Colonic mucosa (tissue), 4 donors: ENCODE measurements at regions not wholly inside any gene's neighbourhood (a gene's known extent, or its start where the extent isn't known, plus 50 kb on each side); places are given as distances from the start of the nearest gene placed in this dataset.

Experiments
- DNase-seq: peaks from one replicate; pipeline ENCODE4 v3.0.0-alpha.2; 2020
- H3K27ac ChIP-seq: fragments of 200-600 bp; one replicate; pipeline ENCODE4 v1.8.0; 2021
- H3K27me3 ChIP-seq: fragments of 200-600 bp; one replicate; pipeline ENCODE4 v1.8.0; 2021
- H3K36me3 ChIP-seq: fragments of 200-600 bp; one replicate; pipeline ENCODE4 v1.8.0; 2021
- H3K4me1 ChIP-seq: fragments of 200-600 bp; one replicate; pipeline ENCODE4 v1.8.0; 2021; ENCODE audit warnings: mild to moderate bottlenecking
- H3K4me3 ChIP-seq: fragments of 200-600 bp; one replicate; pipeline ENCODE4 v1.8.0; 2021
- H3K9ac ChIP-seq, 2 donors: one replicate each; pipeline ENCODE4 v1.7.0; 2013; ENCODE audit warnings: control low read depth in 2 of 2, low read depth in 2 of 2, low read length in 2 of 2
- H3K9me3 ChIP-seq: fragments of 200-600 bp; one replicate; pipeline ENCODE4 v1.8.0; 2021
- CTCF ChIP-seq: fragments of 200-600 bp; IDR thresholded peaks from one replicate; pipeline ENCODE4 v1.8.0; 2022; ENCODE audit warnings: antibody characterized with exemption, mild to moderate bottlenecking
- intact Hi-C: fragments of 100-400 bp; cut with DNase I; formaldehyde crosslinking; loops from one replicate; pipeline ENCODE4 v1.14.1; 2022
- donor health status: healthy.
- donor health status: DM: no; HTN: no; CAD: no.
- donor health status: DM: no; HTN: no; CAD: no.

DNA sequence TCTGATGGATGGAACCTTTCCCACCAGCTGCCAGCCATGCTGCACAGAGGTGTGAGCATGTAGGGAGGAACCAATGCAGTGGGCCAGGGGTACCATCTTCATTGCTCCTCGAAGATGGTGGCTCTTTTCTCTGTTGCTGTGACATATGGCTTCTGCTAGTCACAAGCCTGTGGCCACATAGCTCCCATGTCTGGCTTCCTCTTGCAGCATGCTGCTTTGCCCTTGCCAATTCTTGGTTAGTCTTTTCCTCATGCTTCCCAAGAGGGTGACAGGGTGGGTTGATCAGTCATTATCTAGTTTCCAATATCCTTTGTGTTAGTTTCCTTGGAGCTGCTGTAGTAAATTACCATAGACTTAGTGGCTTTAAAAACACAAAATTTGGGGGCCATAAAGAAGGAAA is 123.4 kb downstream of the ETS2 start:
- Histone ChIP-seq H3K4me3 (no peak overlapping the region), H3K4me1 (no peaks in the 10 kb centered on the region), H3K9me3 (no peaks in the 10 kb centered on the region), H3K27ac (no peak overlapping the region), H3K27me3 (no peaks in the 10 kb centered on the region), H3K9ac (no peak overlapping the region), H3K36me3 (no peaks in the 10 kb centered on the region)
- intact Hi-C loops, result no loop called here
- DNase-seq, result no peak
- no peak for TF ChIP-seq CTCF

- intact Hi-C loops, result no loop called here
- no peaks in the 10 kb centered on the region for H3K27me3 ChIP-seq
These were observed 122.0 kb downstream of the ETS2 start for GRCh38 chr21:38927776-38928175.

DNA sequence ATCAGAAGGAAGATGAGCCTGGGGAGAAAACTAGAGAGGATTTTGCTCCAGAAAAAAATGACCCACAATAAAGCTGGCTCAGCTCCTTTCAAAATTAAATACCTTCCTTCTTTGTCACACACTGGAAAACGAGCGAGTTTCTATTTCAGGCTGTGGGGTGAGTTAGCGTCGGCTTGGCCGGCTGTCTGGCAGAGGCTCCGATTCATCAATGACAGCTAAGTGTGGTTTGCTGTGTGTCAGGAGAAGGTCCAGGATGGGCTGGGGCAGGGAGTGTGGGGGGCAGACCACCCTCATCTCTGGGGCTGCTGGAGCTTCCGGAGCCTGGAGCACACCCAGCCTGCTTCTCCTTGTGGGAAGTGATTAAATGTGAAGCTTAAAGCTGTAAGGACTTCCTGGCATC is 120.2 kb downstream of the ETS2 start:
- Histone ChIP-seq H3K9me3 (no peaks in the 10 kb centered on the region), H3K27me3 (no peaks in the 10 kb centered on the region), H3K4me3 (peak overlapping the region; percentile 18), H3K27ac (peak overlapping the region; percentile 50), H3K36me3 (no peaks in the 10 kb centered on the region), H3K4me1 (no peaks in the 10 kb centered on the region), H3K9ac (peak overlapping the region; percentile 36 to 84)
- intact Hi-C loops, result no loop called here
- TF ChIP-seq CTCF, result no peak
- no peak for DNase-seq

More at GRCh38 chr21:38927776-38928175, 122.0 kb downstream of the ETS2 start:
- Histone ChIP-seq H3K36me3 (no peaks in the 10 kb centered on the region), H3K27ac (no peak overlapping the region), H3K4me1 (no peaks in the 10 kb centered on the region), H3K9me3 (no peaks in the 10 kb centered on the region), H3K9ac (no peak overlapping the region), H3K4me3 (no peak overlapping the region)
- no peak for TF ChIP-seq CTCF
- no peak for DNase-seq

DNA sequence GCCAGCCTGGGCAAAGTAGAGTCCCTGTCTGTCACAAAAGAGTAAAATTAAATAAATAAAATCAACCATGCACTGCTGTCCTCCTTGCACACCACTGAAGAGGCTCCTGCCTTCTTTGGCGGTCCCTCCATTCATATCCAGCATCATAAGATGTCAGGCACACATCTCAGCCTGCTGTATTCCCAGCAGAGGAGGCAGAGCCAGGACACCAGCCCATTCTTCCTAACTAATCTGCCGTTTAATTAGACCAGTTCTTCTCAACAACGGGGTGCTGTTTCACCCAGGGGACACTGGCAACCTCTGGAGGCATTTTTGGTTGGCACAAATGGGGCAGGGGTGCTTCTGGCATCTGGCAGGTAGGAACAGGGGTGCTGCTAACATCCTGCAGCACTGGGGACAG is 119.7 kb downstream of the ETS2 start:
- Histone ChIP-seq H3K9me3 (no peaks in the 10 kb centered on the region), H3K4me3 (peak overlapping the region; percentile 18), H3K4me1 (no peaks in the 10 kb centered on the region), H3K27ac (peak overlapping the region; percentile 50), H3K36me3 (no peaks in the 10 kb centered on the region), H3K27me3 (no peaks in the 10 kb centered on the region), H3K9ac (peak overlapping the region; percentile 36 to 84)
- DNase-seq, result no peak
- intact Hi-C loops, result no loop called here
- no peak for TF ChIP-seq CTCF

GRCh38 chr21:38924954-38925353 is 119.2 kb downstream of the ETS2 start:
- Histone ChIP-seq H3K27ac (no peak overlapping the region), H3K27me3 (no peaks in the 10 kb centered on the region)
- intact Hi-C loops, result no loop called here

More at GRCh38 chr21:38924954-38925353, 119.2 kb downstream of the ETS2 start:
- Histone ChIP-seq H3K9me3 (no peaks in the 10 kb centered on the region), H3K36me3 (no peaks in the 10 kb centered on the region), H3K4me3 (no peak overlapping the region), H3K4me1 (no peaks in the 10 kb centered on the region), H3K9ac (no peak overlapping the region)
- DNase-seq, result no peak
- no peak for TF ChIP-seq CTCF
